Cardiac muscle cell (in vitro differentiated cells and primary cell): ENCODE measurements at regions not wholly inside any gene's neighbourhood (a gene's known extent, or its start where the extent isn't known, plus 50 kb on each side); places are given as distances from the start of the nearest gene placed in this dataset.
A peak's percentile ranks its signal among the peaks of the same experiment; 100 is the strongest.

Experiments used
- DNase-seq, 2 donors: peaks; one replicate each; pipeline versions ENCODE4 v3.0.0 to v3.0.0-alpha.2; 2010 to 2017; ENCODE audit warnings: low read depth in 1 of 2, low spot score in 1 of 2
- H3K27ac ChIP-seq: fragments of 200-600 bp; sonication (generic); 2 replicates; pipeline ENCODE4 v1.5.1; 2016
- H3K27me3 ChIP-seq: fragments of 200-600 bp; sonication (generic); 2 replicates; pipeline ENCODE4 v1.6.0; 2016; ENCODE audit warnings: control low read depth
- H3K36me3 ChIP-seq: fragments of 200-600 bp; sonication (generic); 2 replicates; pipeline ENCODE4 v1.5.1; 2016; ENCODE audit warnings: control low read depth
- H3K4me1 ChIP-seq: fragments of 200-600 bp; sonication (generic); 2 replicates; pipeline ENCODE4 v1.8.1; 2017; ENCODE audit warnings: low read depth, mild to moderate bottlenecking, mixed run types
- H3K4me3 ChIP-seq: fragments of 200-600 bp; sonication (generic); 2 replicates; pipeline ENCODE4 v1.5.1; 2016; ENCODE audit warnings: mild to moderate bottlenecking
- H3K9me3 ChIP-seq: fragments of 200-600 bp; sonication (generic); 2 replicates; pipeline ENCODE4 v1.5.1; 2017; ENCODE audit warnings: low read depth, mild to moderate bottlenecking, control low read depth
- TF ChIP-seq, protein P1 (sequence below): IDR thresholded peaks from 2 replicates; pipeline ENCODE4 v1.5.1; 2012; ENCODE audit warnings: low read depth, mild to moderate bottlenecking, low read length

DNA sequence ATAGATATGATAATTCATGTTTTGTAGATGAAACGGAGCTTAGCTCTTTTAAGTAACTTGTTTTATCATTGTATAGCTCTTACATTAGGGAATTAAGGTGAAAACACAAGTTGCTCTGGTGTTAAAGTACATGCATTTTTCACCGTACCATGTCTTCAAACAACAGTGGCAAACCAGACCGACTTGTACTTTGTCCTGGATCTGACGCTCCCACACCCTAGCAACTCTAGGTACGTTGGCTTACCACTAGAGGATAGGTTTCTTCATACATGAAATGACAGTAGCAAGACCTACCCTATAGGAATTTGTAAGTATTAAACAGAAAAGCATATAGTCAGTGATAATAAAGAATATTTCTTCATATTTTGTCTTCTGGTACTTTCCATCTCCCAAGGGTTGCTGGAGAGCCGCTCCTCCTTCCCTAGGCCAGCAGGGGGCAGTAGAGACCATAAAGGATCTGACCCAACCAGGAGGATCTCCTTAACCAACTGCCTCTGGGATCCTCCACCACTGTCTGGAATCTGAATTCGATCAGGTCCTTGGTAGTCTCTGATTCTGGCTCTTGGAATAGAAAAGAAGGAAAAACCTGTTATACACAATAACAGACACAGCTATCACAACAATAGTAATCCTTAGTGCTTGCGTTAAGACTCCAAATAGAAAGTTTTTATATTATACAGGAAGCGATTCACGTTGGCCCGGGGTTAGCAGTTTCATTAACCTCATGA is 136.7 kb downstream of the CAVIN4 start:
- H3K4me3 ChIP-seq, result no peak overlapping the region
- H3K4me1 ChIP-seq, result no peaks in the 10 kb centered on the region
- no peaks in the 10 kb centered on the region for H3K27me3 ChIP-seq
- no peak overlapping the region for H3K27ac ChIP-seq
- DNase-seq, result peak; percentile 83
- H3K36me3 ChIP-seq, result no peaks in the 10 kb centered on the region
- TF ChIP-seq, protein P1, sequence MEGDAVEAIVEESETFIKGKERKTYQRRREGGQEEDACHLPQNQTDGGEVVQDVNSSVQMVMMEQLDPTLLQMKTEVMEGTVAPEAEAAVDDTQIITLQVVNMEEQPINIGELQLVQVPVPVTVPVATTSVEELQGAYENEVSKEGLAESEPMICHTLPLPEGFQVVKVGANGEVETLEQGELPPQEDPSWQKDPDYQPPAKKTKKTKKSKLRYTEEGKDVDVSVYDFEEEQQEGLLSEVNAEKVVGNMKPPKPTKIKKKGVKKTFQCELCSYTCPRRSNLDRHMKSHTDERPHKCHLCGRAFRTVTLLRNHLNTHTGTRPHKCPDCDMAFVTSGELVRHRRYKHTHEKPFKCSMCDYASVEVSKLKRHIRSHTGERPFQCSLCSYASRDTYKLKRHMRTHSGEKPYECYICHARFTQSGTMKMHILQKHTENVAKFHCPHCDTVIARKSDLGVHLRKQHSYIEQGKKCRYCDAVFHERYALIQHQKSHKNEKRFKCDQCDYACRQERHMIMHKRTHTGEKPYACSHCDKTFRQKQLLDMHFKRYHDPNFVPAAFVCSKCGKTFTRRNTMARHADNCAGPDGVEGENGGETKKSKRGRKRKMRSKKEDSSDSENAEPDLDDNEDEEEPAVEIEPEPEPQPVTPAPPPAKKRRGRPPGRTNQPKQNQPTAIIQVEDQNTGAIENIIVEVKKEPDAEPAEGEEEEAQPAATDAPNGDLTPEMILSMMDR, result peak; percentile 97
- no peaks in the 10 kb centered on the region for H3K9me3 ChIP-seq

DNA sequence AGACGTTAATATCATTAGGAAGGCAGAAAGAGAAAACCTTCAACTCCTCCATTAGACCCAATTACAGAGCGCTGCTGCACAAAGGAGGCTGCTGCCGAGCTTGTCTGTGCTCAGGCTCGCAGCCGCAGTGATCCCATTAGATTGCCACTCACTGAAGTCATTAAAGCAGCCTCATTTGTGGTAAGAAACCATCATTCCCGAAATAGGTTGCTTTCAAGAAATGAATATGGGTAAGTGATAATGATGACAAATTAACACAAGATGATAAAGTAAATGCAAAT is 137.2 kb downstream of the CAVIN4 start:
- H3K9me3 ChIP-seq, result no peaks in the 10 kb centered on the region
- TF ChIP-seq, protein P1, result no peak
- no peaks in the 10 kb centered on the region for H3K4me1 ChIP-seq
- H3K27ac ChIP-seq, result no peak overlapping the region
- H3K4me3 ChIP-seq, result no peak overlapping the region
- no peaks in the 10 kb centered on the region for H3K36me3 ChIP-seq
- no peak for DNase-seq
- no peaks in the 10 kb centered on the region for H3K27me3 ChIP-seq

DNA sequence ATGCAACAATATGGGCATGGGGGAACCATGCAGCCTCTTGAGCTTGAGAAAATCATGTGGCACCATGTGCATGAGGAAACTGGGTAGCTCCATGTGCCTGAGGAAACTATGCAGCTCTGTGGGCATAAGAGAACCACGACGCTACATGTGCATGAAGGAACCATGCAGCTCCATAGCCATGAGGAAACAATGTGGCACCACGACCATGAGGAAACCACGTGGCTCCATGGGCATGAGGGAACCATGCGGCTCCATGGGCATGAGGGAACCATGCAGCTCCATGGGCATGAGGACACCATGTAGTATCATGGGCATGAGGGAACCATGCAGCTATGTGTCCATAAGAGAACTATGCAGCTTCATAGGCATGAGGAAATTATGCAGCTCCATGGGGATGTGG is 140.8 kb downstream of the CAVIN4 start:
- DNase-seq, result no peak
- H3K27ac ChIP-seq, result no peak overlapping the region
- TF ChIP-seq, protein P1, result no peak
- no peaks in the 10 kb centered on the region for H3K36me3 ChIP-seq
- no peaks in the 10 kb centered on the region for H3K4me1 ChIP-seq
- no peaks in the 10 kb centered on the region for H3K27me3 ChIP-seq
- H3K4me3 ChIP-seq, result no peak overlapping the region
- H3K9me3 ChIP-seq, result no peaks in the 10 kb centered on the region

DNA sequence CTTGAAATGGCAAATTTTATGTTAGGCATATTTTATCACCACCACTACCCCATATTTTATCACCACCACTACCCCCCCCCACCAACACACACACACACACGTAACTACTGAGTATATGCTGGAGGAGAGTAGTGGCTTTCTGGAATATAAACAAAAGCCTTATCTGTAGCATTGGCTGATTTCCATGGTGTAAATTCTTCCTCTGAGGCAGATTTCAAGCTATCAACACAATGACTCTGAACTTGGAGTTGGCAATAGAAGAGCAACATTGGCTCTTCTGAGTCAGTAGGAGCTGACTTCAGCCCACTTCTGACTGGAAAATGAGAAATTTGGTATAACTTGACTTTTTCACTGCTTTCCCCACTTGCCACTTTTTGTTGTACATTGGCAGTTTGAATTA is 143.0 kb downstream of the CAVIN4 start:
- H3K27ac ChIP-seq, result no peak overlapping the region
- H3K4me3 ChIP-seq, result no peak overlapping the region
- peak in 1 of 2 donors; percentile 95 for DNase-seq
- TF ChIP-seq, protein P1, result no peak
- H3K36me3 ChIP-seq, result no peaks in the 10 kb centered on the region
- no peaks in the 10 kb centered on the region for H3K27me3 ChIP-seq
- H3K9me3 ChIP-seq, result no peaks in the 10 kb centered on the region
- no peaks in the 10 kb centered on the region for H3K4me1 ChIP-seq

DNA sequence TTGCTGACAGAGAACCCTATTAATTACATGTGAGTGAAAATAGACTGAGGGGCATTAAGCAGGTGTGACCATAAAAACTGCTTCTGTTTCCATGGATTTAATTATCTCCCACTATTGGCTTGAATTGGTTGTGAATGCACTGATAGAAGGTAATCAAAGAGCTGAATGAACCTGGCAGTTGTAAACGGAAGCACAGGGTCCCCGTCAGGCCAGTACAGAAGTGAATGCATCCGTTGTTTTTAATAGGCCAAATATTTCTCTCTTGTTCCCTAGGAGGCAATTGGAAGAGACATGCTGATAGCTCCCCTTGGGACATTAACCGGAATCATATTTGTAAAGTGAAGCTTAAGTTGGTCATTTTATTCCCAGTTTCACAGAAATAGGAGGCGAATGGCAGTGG is 147.0 kb downstream of the CAVIN4 start:
- H3K4me1 ChIP-seq, result no peaks in the 10 kb centered on the region
- no peaks in the 10 kb centered on the region for H3K27me3 ChIP-seq
- H3K9me3 ChIP-seq, result no peaks in the 10 kb centered on the region
- TF ChIP-seq, protein P1, result no peak
- H3K36me3 ChIP-seq, result no peaks in the 10 kb centered on the region
- DNase-seq, result peak in 1 of 2 donors; percentile 21
- no peak overlapping the region for H3K27ac ChIP-seq
- H3K4me3 ChIP-seq, result no peak overlapping the region
